Stimulated activated CD4-positive, alpha-beta T cell treated with anti-CD3 and anti-CD28 coated beads, Interleukin-15, amount 100 ng/mL, for 1 hour (primary cell): ENCODE measurements at regions not wholly inside any gene's neighbourhood (a gene's known extent, or its start where the extent isn't known, plus 50 kb on each side); places are given as distances from the start of the nearest gene placed in this dataset.
"Not testable (repeated sequence)": the region's sequence is repeated elsewhere in the genome, so short reads cannot be mapped to it uniquely, and the experiment has no call there.

Source experiments
- DNase-seq, 2 donors: peaks; one replicate each; pipeline ENCODE4 v3.0.0-alpha.2; 2020; ENCODE audit warnings: low read depth in 1 of 2, low spot score in 1 of 2

GRCh38 chr7:26061678-26062603 lies 90.1 kb upstream of the NFE2L3 start:
- peak; percentile 37 to 50 for DNase-seq

GRCh38 chr7:26065652-26066051 lies 86.3 kb upstream of the NFE2L3 start:
- DNase-seq = no peak

DNA sequence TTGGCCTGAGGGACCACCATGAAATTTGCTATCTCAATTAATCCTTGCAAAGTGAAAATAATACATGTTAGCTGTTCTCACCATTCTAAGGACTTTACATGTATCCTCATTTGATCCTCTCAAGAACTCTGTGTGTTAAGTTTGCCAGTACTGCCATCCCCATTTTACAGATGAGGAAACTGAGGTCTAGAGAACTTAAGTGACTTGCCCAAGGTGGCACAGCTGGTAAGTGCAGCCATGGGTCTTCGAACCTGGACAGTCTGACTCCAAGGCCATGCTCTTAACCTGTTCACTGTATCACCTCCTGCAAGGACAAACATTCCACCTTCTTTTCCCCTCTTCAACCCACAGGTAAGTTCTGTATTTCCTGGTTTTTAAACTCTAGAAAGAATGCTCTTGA lies 85.3 kb upstream of the NFE2L3 start:
- DNase-seq = no peak

DNA sequence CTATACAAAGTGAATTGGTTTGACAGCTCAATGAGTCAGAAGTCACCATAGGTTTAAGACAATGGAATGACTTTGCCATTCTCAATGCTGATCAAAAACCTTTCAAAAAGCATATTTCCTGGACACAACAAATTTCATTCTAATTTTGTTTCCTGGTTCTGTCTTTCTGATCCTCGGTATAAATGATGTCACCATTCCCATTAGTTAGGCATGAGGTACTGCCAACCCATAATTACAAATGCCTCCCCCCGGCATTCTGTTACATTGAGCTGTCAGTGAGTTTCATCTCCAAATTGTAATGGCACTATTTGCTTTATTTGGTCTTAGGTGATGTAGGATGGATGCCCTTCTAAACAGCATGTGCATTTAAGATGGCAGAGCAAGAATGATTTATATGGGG lies 81.7 kb upstream of the NFE2L3 start:
- DNase-seq = no peak

DNA sequence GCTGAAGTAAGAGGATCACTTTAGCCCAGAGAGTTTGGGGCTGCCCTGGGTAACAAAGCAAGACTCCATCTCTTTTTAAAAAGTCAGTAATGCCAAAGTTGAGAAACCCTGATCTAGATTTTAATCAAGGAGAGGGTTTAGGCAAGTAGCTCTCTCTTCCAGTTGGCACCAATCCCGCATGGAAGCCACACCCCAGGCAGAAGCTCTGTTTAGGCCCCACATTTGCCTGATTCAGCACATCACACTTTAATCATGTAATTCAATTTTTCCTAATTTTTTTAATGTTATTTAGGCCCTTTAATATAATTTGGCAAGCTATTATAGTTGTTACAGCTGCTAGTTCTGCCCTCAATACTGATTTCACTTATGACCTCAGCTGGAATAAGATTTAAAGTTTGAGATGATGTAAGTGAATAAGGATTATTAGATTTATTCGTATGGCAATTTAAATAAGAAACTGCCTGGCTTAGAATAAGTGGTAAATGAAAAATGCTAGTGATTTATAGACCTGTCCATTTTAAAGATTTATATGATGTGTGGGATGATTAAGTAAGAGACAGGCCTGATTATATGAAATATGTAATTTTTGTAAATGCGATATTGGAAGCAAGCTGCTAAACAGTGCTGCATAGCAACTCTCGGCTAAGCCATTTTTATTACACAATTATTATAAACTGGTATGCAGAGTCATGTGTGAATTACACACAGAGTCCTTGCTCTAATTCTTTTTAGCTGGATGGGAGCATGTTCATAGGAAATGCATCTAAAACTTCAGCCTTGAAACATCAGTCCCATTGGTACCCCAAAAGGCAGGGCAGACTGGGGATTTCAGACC lies 80.2 kb upstream of the NFE2L3 start:
- DNase-seq = no peak

DNA sequence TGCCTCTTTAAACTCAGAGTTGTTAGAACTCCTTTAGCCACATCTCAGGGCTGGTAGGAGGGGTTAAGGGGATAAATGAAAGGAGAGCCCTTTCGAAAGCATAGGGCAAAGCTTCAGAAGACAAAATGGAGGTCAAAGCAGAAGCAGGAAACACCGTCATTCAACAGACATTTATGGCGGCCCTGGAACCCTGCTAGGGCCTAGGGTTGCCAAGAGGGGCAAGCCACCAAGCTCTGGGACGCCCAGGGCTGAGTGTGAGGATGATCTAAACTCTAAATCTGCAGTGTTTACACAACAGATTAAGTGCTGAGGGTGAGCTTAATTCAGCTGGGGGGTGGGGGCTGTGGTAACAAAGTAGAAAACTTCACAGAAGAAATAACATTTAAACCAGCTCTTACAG lies 79.0 kb upstream of the NFE2L3 start:
- DNase-seq = no peak

GRCh38 chr7:26074919-26075318 lies 77.1 kb upstream of the NFE2L3 start:
- no peak for DNase-seq

GRCh38 chr7:26076691-26077090 lies 75.3 kb upstream of the NFE2L3 start:
- DNase-seq = no peak

DNA sequence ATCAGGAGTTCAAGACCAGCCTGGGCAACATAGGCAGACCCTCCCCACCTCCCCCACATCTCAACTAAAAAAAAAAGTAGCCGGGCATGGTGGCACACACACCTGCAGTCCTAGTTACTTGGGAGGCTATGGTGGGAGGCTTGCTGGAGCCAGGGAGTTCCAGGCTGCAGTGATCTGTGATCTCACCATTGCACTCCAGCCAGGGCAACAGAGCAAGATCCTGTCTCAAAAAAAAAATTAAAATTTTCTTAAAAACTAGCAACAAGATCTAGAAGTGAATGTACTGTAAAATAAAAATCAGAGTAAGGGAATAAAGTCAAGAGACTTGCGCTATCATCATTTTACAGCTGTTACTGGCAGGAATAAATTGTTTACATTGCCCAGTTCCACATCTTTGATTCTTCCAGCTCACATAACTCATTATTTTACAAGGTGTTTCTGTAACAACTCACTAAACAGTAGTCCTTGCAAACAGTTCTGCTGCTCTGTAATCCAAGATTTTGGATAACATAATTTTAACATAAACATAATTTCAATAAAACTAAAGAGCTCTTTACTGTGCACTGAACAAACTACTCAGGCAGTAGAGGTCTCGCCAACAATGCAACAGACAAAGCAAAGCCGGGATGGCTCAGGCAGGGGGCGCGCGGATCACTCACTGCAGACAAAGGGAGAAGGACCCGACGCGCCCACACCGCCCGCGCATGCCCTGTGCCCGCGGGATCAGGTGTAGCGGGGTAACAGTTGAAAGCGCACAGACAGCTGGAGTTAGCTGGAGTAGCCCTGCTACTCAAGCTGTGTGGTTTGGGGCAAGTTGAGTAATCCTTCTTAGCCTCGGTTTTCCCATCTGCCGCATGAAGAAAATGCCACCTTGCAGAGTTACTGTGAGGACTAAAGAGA lies 73.3 kb upstream of the NFE2L3 start:
- peak; percentile 63 to 75 for DNase-seq

- DNase-seq = no peak
These were observed 70.4 kb upstream of the NFE2L3 start for GRCh38 chr7:26081638-26082037.

DNA sequence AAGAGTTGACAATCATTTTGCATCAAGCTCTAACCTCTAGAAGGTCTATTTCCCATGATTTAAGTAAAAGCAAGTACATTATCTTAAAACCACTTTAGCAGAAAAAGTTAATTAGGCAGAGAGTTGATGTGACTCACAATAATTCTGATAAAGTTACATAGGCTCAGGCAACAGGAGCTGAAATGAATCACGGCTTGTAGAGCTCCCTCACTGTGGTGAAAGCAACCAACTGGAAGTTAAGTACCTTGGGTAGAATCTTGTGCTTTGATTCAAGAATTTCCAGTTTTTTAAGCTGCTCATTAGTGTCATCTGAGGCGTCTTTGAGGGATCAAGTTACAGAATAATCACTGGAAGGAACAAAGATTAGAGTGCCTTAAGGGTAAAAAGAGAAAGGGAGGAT lies 68.9 kb upstream of the NFE2L3 start:
- no peak for DNase-seq

GRCh38 chr7:26084418-26084817 lies 67.6 kb upstream of the NFE2L3 start:
- no peak for DNase-seq

DNA sequence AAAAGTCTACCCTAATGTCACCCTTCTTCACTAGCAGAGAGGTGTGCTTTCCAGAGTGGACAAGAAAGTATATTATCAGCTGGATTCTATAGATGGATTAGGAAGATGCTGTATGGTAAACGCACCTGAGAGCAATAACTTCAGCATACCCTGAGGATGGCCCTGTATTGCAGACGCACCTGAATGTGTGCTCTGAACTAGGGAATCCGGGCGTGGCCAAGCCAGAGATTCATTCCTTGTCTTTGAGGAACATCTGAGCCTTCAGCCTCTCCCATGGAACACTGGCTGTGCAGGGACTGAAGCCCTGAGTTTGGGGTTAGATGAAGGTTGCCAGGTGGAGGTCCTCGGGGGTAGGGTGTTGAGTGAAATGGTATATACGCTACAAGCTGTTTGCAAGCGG lies 66.2 kb upstream of the NFE2L3 start:
- DNase-seq = no peak

GRCh38 chr7:26087321-26088091 lies 64.5 kb upstream of the NFE2L3 start:
- DNase-seq = no peak

- DNase-seq = not testable (repeated sequence)
These were observed 62.5 kb upstream of the NFE2L3 start for GRCh38 chr7:26089469-26089868.

GRCh38 chr7:26090927-26091519 lies 61.0 kb upstream of the NFE2L3 start:
- DNase-seq = no peak

GRCh38 chr7:26091933-26092332 lies 60.1 kb upstream of the NFE2L3 start:
- no peak for DNase-seq

GRCh38 chr7:26093023-26093422 lies 59.0 kb upstream of the NFE2L3 start:
- DNase-seq = no peak

DNA sequence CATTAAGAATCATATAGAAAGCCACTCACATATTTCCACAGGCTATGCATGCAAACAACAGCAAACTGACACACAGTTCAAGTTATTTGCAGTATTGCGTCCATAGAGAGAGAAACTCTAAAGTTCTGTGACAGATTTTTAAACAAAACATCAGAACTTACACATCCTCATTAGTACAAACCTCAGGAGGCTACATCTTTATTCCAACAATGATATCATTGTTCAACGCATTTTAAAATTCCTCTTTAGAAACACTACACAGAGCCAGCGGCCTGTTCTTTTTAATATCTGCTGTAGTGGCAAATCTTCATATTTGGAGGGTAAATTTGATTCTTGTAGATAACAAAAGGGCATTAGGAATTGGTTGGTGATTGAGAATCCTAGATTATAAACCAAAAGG lies 55.9 kb upstream of the NFE2L3 start:
- no peak for DNase-seq
